OCI-M1 (cell line): ENCODE measurements at regions not wholly inside any gene's neighbourhood (a gene's known extent, or its start where the extent isn't known, plus 50 kb on each side); places are given as distances from the start of the nearest gene placed in this dataset.
A peak's percentile ranks its signal among the peaks of the same experiment; 100 is the strongest.
"Not testable (repeated sequence)": the region's sequence is repeated elsewhere in the genome, so short reads cannot be mapped to it uniquely, and the experiment has no call there.

Experiments used
- DNase-seq: peaks from one replicate; lab custom pipeline; 2025; lab: John Stamatoyannopoulos, UW

GRCh38 chr12:37666069-37666781 is 650.3 kb upstream of the ALG10B start:
- DNase-seq, result no peak

GRCh38 chr12:37668557-37668956 is 648.0 kb upstream of the ALG10B start:
- not testable (repeated sequence) for DNase-seq

- peak; percentile 19 for DNase-seq
Observed at GRCh38 chr12:37672655-37673260, 643.8 kb upstream of the ALG10B start.

GRCh38 chr12:37720846-37721245 is 595.7 kb upstream of the ALG10B start:
- DNase-seq, result no peak

GRCh38 chr12:37733856-37734255 is 582.7 kb upstream of the ALG10B start:
- DNase-seq, result no peak
